ENCODE measurements at regions not wholly inside any gene's neighbourhood (a gene's known extent, or its start where the extent isn't known, plus 50 kb on each side); places are given as distances from the start of the nearest gene placed in this dataset.
"Not testable (repeated sequence)": the region's sequence is repeated elsewhere in the genome, so short reads cannot be mapped to it uniquely, and the experiment has no call there.

DNA sequence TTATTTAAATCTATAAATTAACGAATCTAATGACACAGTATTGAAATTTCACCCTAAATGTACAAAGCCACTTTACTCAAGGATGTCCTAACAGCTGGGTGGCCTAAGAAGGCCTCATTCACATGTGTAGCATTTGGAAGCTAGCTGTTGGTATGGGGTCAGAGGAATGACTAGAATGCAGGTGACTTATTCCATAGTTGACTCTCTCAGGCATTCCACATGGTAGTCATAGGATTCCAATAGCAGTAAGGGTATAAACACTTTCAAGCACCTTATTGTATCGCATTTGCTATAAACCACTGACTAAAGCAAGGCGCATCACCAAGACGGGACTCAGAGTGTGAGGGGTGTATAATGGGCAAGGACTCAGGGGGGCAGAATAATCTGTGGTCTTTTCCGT, 294.8 kb upstream of the EPHA3 start:
- no peak for DNase-seq

DNA sequence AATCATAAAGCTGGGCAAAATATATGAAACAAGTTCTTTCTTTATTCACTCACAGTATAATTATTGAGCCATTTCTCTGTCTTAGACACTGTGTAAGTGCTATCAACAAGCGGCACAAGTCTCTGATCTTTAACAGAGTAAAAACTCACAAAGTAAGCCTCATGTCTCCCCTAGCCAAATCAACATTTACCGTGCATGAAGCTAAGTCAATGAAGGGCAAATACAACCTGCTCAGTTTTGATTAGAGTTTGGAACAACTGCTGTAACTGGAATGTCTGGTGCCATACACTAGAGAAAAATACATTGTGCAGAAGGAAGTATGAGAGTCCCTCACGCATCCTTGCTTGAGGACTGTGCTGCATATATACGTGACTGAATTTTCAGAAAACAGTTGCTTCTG, 291.0 kb upstream of the EPHA3 start:
- DNase-seq: no peak

DNA sequence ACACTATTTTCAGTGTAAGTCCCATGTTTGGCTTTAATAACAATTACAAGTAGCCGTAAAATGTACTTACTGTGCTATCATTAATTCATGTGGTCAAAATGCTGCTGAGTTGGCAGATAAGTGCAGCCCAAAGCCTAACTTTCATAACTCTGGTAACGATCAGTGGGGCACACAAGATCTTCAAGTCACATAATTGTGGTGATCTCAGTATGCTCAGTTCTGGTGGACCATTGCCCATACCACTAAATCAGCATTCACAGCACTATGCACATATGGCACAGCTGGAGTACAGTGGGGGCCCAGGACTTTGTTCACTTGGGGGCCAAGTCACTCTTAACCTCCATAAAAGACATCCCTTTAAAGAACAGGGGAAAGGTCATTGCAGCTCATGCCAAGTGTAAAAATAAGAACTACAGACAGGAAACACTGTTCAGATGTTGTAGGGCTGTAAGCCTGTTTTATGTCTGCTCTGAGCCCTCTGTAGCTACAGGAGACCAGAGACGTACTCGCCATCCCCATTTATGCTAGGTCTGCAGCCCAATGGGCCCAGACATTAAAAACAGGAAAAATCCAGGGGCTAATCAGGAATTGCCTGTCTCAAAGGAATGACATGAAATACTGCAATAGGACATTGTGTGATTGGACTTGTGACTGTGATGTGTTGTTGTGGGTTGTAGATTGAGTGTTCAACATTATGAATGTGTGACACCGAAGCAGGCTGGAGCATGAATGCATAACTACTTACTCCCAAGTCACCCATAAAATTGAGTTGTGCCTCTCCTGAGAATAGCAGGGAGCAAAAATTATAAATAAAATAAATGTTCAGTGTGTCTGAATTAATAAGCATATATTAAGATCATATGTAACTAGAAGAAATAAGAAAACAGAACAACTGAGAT, 282.5 kb upstream of the EPHA3 start:
- no peak for DNase-seq

DNA sequence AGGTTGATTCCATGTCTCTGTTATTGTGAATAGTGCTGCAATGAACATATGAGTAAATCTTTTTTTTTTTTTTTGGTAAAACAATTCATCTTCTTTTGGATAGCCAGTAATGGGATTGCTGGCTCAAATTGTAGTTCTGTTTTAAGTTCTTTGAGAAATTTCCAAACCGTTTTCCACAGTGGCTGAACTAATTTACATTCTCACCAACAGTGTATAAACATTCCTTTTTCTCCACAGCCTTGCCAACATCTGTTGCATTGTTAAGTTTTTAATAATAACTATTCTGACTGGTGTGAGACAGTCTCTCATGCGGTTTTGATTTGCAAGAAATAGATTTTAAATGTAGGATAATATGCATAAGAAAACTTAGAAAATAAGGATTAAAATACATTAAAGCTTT, 279.0 kb upstream of the EPHA3 start:
- DNase-seq: no peak

DNA sequence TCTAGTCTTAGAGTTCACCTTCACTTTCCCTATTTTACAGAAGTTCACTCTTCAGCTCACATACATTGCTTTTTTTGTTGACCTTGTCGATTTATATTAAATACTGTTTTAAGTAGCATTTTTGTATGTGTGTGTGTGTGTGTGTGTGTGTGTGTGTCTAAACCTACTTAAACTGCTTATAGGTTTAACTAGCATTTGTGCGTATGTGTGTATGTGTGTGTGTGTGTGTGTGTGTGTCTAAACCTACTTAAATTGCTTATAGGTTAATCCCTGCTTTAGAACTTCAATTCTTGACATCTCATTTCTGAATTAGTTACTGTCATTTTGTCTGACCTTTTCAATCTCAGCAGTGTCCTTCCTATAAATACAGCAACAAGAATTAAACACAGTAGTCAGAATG, 254.8 kb upstream of the EPHA3 start:
- no peak for DNase-seq

DNA sequence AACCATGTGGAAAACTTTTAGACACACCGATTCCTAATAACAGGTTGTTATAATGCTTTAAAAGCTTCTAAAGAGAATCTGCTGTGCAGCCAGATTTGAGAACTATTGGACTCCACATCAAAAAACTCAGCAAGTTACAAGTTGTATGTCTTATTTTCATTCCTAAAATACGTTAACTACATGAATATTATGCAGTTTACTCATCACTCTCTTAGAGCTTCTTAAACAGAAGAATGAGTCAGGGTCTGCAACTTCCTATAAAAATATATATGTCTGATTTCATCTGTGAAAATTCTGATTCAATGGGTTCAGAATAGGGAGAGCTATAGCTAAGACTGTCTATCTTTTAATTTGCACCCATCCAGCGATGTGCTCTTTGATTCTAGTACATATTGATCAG, 244.2 kb upstream of the EPHA3 start:
- no peak for DNase-seq

DNA sequence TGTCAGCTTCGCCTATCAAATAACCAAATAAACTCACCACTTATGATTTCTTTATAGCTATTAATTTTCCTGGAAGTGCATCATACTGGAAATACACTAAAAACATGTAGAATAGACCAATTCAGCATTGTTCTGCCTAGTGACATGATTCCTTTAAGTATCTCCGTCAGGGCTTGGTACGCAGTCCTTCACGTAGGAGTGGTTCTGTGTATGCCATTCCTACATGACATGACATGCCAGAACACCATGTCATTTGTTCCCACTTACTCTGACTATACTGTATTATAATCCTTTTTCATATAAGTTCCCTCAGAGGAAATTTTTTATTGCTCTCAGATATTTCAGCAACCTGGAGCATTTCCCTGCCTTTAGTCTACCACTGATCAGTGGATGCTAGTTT, 230.7 kb upstream of the EPHA3 start:
- DNase-seq: no peak

DNA sequence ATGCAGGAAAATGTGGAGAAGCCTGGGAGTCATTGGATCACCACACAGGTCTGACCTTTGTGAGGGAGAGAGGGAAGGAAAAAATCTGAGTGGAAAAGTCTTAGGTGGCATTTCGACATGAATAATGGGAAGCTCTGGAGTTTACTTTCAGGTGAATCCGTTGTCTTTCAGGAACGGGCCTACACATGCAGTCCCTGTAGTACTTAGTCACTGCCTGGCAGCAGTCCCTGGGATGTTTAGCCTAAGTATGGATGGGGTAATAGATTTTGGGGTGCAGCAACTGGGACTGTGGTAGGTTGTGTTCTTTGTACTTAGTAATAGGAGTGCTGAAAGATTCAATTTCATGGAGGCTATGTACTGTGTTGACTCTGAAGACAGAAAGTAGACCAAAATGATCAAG, 227.5 kb upstream of the EPHA3 start:
- DNase-seq: no peak

DNA sequence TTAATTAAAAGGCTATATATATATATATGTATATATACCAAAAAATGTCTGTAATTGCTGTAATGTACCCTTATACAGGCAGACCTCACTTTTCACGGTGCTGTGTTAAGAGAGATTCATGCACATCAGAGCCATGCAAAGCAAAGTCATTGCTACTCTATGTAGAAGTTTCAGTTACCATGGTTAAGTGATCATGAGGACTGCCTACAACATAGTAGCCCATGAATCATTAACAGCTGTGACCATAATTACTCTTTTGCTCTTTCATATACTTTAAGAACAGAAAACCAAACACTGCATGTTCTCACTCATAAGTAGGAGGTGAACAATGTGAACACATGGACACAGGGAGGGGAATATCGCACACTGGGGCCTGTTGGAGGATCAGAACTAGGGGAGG, 225.3 kb upstream of the EPHA3 start:
- no peak for DNase-seq

DNA sequence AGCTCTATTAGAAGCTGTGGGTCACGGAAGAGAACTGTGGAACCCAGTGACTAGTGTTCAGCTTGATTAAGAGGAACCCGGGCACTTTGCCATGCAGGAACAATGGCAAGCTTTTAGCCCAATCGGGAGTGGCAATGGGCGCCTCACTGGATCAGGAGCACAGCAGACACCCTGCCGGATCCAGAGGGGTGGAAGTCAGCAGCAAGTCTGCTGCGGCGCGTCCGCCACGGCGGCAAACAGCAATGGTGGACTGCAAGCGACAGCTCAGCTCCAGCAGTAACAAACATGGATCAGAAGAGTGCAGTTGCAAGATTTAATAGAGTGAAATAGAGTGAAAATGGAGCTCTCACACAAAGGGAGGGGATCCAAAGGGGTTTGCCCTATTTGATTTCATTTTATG, 220.8 kb upstream of the EPHA3 start:
- DNase-seq: not testable (repeated sequence)

DNA sequence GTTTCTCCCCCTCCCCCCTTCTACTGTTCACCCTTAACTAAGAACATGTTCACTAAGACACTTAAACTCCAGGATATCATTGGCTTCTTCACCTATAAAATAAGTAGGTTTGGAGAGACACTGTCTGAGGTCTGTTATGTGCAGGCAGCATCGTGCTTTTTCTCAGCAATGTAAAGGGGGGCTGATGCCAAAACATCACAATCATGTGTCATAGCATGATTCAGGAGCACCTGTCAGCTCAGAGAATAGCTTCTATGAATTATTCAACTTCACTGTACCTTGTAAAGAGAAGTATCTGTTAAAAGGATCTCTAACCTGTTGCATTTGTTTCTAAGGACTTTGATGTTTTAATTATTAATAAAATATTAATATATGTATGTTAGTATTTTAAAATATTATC, 211.4 kb upstream of the EPHA3 start:
- DNase-seq: no peak

DNA sequence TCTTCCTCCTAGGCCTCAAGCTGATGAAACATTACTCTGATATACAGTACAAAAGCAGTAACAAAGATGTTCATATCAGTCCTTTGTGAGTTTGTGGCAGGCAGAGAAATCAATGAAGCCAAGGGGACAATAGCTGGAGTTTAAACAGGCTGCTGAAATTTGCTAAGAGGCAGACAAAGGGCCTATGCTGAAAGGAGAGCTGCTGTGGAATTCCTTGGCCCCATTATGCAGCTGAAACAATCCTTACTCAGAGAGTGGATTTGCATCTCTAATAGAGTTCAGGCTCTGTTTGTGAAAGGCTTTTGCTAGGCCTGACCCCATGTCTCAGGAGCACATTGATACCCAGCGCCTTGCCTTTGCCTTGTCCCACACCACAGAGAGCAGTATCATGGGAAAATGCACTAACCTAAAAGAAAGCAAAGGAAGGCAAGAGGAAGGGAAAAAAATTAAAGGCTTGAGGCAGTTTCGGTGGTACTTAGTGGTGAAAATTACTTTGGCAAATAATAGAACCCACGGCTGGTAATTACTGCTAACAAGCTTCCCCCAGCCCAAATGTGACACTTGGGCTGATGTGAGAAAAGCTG, 195.0 kb upstream of the EPHA3 start:
- DNase-seq: no peak

DNA sequence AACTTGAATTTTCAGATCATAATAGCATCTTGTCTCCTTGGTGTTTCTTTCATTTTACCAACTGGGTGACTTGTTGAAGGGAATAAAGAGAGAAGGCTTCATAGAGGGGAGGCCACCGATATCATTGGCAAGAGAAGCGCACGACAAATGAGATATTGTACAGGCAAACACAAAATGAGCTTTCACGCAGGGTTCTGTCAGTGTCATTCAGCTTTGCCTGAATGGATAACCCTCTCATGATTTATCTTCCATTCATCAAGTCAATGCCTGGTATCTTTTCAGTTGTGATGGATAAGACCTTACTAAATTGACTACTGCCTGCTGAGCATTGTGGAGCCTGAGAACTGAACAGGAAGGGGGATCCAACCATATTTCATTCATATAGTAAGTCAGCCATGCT, 188.6 kb upstream of the EPHA3 start:
- DNase-seq: no peak

DNA sequence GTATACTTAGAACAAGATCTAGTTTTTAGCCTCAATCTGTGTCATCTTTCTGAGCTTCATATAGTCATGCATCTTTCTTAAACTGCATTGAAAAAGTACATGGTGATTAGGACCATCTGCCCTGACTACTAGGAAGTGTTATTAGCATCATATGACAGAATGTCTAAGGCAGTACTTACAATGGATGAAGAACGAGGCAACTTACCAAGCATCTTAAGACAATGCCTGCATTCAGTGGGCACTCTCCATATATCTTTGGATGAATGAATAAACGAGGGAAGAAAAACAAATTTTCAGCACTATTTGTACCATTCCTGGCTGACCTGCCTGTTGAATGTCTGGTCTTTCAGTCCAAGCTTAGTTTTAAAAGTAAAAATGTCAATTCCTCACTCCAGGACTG, 185.4 kb upstream of the EPHA3 start:
- DNase-seq: no peak

DNA sequence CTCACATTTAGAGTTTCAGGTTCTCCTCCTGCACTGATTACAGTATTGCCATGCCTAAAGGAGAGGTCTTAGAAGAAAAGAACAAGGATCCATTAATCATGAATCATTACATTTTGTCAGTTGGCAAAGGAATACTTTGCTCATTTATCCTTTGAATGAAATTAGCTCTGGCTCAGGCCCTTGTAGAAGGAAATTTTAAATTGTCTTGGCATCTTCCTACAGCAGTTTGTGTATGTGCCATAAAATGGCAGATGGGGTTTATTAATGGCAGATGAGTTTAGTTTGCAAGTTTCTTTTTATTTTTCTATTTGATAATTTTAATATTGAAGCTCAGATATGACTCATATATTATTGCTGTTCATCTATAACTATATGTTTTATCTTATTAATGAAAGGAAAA, 181.2 kb upstream of the EPHA3 start:
- no peak for DNase-seq

DNA sequence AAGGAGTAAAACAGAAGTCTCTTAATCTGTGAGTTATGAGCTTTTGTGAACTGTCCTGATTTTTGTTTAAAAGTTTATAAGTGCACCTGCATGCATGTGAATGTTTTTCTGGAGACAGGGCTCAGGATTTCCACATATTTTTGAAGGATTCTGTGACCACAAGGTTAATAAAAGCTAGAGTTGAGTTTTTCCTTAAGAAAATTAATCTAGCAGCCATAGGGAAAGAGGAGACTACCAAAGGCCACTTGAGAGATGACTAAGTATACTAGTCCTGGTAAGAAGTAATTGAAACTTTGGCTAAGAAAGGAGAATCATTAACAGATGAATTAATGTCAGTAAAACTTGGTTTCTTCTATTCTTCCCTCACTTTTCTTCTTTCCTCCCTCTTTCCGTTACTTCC, 176.8 kb upstream of the EPHA3 start:
- DNase-seq: no peak

DNA sequence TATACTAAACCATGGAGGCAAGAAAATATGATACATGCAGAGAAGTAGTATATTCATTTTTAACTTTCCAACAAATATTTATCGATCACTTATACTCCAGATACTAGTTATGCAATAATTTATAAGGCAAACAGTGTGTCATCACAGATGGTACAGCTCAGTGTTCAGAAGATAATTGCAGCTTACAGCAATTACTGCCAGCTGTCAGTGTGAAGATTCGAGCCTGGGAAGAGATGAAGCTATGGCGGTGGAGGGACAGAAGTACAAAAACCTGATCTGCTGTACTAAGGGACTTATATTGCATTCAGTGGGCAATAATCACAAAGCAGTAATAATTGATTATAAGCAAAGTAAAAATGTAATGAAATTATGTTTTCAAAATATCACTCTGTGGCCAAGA, 170.6 kb upstream of the EPHA3 start:
- no peak for DNase-seq

DNA sequence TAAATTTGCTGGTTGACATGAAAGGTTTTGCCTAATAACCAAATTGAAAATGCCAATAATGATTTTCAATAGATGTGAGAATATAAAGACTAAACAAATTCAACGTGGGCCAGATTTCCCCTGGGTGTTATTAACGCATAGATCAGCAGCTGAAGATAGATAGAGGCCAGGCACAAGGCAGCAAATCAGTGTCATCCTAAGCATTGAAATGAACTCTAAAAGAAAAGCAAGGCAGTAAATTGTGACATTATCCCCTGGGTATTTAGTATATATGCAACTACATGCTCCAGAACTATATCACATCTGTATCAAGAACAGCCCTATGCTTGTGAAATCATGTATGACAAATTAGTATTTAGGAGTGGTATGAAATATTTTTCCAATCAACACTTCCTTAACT, 167.1 kb upstream of the EPHA3 start:
- DNase-seq: no peak

DNA sequence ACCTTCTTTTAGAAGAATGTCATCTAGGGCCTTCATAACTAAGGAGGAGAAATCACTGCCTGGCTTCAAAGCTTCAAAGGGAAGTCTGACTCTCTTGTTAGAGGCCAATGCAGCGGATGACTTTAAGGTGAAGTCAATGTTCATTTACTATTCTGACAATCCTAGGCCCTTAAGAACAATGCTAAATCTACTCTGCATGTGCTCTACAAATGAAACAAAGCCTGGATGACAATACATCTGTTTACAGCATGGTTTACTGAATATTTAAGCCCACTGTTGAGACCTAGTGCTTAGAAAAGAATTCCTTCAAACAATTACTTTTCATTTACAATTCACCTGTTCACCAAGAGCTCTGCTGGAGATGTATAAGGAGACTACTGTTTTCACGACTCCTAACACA, 160.4 kb upstream of the EPHA3 start:
- no peak for DNase-seq

DNA sequence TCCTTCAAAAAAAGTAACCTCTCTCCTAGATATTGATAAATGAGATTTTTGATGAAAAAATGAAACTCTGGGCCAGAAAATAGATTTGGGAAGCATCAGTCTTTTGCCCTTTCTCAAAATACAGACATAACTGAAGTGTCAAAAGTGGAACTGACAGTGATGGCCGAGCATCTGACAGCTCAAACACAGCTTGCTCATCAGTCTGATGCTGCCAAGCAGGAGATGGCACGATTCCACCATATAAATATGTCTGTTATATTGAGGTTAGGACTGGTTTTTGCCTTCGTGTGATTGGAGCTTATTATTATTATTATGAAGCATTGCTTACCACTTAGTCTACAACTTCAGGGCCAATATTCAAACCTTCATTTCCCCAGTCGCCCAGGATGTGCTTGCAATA, 152.6 kb upstream of the EPHA3 start:
- DNase-seq: no peak

DNA sequence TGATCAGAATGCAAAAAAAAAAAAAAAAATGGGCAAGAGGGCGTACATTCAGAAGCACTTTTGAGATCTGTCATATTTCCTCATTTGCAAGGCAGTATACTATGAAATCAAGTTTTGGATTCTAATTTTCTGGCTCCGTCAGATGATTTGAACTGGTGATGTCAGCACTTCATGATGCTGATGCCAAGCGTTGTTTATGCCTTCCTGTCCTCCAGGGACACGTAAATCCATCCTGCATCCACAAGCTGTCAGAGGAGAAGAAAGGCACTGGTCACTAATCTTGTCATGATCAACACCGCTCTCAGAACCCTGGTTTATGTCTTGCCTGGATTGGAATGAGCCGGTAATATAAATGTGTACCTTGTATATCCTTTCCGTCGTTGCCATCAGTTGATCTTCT, 152.1 kb upstream of the EPHA3 start:
- no peak for DNase-seq

DNA sequence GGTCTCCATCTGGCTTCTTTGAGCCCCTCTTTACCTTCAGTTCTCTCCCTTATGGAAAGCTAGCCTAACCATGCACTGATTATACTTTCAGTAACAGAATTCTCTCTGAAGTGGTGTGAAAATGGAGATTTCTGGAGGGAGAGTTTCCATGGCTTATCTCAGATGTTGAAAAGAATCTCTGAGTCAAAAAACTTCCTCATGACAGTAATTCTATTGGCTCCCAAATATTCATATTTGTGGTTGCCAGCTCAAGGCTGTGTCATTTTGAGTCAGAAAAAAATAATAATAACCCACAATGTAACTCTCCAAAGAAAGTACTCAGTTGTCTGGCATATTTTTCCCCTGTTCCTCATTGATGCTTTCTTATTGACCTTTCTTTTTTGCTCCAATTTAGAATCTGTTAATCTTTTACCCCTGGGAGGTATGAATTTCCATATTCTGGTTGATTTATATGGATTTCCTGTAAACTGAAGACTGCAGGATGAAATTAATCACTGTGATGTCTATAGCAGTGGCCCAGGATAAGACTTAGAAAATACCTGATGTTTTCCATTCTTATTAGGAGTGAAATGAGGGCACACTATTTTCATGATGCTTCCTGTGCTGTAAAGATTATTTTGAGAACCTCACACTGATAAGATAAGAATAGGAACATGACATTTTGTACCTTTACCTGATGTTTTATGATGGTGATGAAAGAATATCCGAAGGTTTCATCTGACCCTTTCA, 149.5 kb upstream of the EPHA3 start:
- no peak for DNase-seq

DNA sequence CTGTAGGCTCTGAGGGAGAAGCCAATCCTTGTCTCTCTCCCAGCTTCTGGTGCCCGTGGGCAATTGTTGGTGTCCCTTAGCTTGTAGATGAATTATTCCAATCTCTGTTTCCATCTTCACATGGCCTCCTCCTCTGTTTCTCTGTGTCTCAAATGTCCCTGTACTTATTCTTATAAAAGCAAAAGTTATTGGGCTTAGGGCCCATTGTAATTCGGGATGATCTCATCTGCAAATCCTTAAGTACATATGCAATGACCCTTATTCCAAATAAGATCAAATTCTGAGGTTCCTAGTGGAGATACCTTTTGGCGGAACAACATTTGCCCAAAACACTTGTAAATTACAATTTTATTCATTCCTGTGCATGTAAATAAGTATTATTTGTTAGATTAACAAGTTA, 147.4 kb upstream of the EPHA3 start:
- DNase-seq: no peak

DNA sequence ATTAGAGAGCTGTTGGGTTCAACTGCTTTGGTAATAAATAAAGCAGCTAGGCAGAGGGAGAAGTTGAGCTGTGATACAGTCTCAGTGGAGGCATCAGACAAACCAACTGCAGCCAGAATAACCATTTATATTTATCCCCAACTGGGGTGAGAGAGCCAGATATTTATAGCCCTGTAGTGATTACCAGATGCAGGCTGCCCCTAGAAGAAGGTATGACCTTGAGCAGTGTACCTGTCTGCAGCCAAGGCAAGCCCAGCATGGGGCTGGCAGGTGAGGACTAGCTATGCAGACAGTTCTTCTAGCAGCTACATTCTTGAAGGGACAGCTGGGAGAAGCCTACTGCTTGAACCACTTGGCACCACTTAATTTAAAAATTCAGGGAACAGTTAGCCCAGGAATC, 144.4 kb upstream of the EPHA3 start:
- no peak for DNase-seq

All from KG1 (cell line).